ENCODE measurements at regions not wholly inside any gene's neighbourhood (a gene's known extent, or its start where the extent isn't known, plus 50 kb on each side); places are given as distances from the start of the nearest gene placed in this dataset.

- DNase-seq = no peak
Observed at GRCh38 chr11:10923882-10924281, 66.0 kb upstream of the ZBED5 start.

GRCh38 chr11:10922892-10923291 is 65.0 kb upstream of the ZBED5 start:
- no peak for DNase-seq

GRCh38 chr11:10920875-10921274 is 63.0 kb upstream of the ZBED5 start:
- DNase-seq = no peak

GRCh38 chr11:10920205-10920604 is 62.4 kb upstream of the ZBED5 start:
- DNase-seq = no peak

GRCh38 chr11:10918698-10919097 is 60.8 kb upstream of the ZBED5 start:
- DNase-seq = no peak

GRCh38 chr11:10918275-10918674 is 60.4 kb upstream of the ZBED5 start:
- no peak for DNase-seq

- DNase-seq = no peak
Observed at GRCh38 chr11:10917802-10918201, 59.9 kb upstream of the ZBED5 start.

GRCh38 chr11:10916665-10917064 is 58.8 kb upstream of the ZBED5 start:
- no peak for DNase-seq

- DNase-seq = no peak
Observed at GRCh38 chr11:10914050-10914449, 56.2 kb upstream of the ZBED5 start.

GRCh38 chr11:10913075-10913474 is 55.2 kb upstream of the ZBED5 start:
- DNase-seq = no peak

GRCh38 chr11:10911907-10912306 is 54.1 kb upstream of the ZBED5 start:
- no peak for DNase-seq

GRCh38 chr11:10909141-10909883 is 51.5 kb upstream of the ZBED5 start:
- no peak for DNase-seq

GRCh38 chr11:10908215-10908951 is 50.5 kb upstream of the ZBED5 start:
- no peak for DNase-seq
